PC-9 (cell line): ENCODE measurements at regions not wholly inside any gene's neighbourhood (a gene's known extent, or its start where the extent isn't known, plus 50 kb on each side); places are given as distances from the start of the nearest gene placed in this dataset.

ENCODE experiments used
- BruUV-seq: library from RNA; stranded (reverse); fragments of 400-500 nt; replicated peaks from 2 replicates; lab custom pipeline; 2021; lab: Mats Ljungman, UMichigan
- CTCF ChIA-PET: fragments of 300-600 bp; sonication (Branson Sonifier 250); formaldehyde crosslinking; loops from one replicate; lab custom pipeline; 2022; ENCODE audit warnings: antibody characterized with exemption; lab: Charles Lee
- POLR2A ChIA-PET: fragments of 300-600 bp; sonication (Branson Sonifier 250); formaldehyde crosslinking; loops from one replicate; lab custom pipeline; 2022; ENCODE audit warnings: antibody characterized with exemption; ENCODE audit not compliant: unreplicated experiment; lab: Charles Lee
- DNase-seq, 2 experiments: peaks; one replicate each; pipeline versions ENCODE4 v3.0.0 to v3.0.0-alpha.2; 2015 to 2022; ENCODE audit warnings: mixed read lengths in 1 of 2
- H2AFZ ChIP-seq: fragments of 200-600 bp; sonication (generic); 2 replicates; pipeline ENCODE4 v1.8.1; 2017; ENCODE audit warnings: antibody characterized with exemption
- H3F3A ChIP-seq: fragments of 200-600 bp; sonication (generic); 2 replicates; pipeline ENCODE4 v1.8.1; 2017; ENCODE audit warnings: antibody characterized with exemption, mild to moderate bottlenecking, low read depth; ENCODE audit not compliant: insufficient read depth
- H3K27ac ChIP-seq: fragments of 200-600 bp; sonication (generic); 2 replicates; pipeline ENCODE4 v1.6.1; 2016; ENCODE audit warnings: mixed run types
- H3K27me3 ChIP-seq: fragments of 200-600 bp; sonication (generic); 2 replicates; pipeline ENCODE4 v1.6.1; 2016; ENCODE audit warnings: low read depth, mixed run types; ENCODE audit not compliant: insufficient read depth
- H3K36me3 ChIP-seq: fragments of 200-600 bp; sonication (generic); 2 replicates; pipeline ENCODE4 v1.6.1; 2016; ENCODE audit warnings: low read depth, mixed run types
- H3K4me1 ChIP-seq: fragments of 200-600 bp; sonication (generic); replicated peaks from 2 replicates; pipeline ENCODE4 v1.6.1; 2016; ENCODE audit warnings: mixed run types; ENCODE audit not compliant: insufficient read depth
- H3K4me2 ChIP-seq: fragments of 200-600 bp; sonication (generic); 2 replicates; pipeline ENCODE4 v1.6.1; 2017; ENCODE audit warnings: mixed run types
- H3K4me3 ChIP-seq: fragments of 200-600 bp; sonication (generic); 2 replicates; pipeline ENCODE4 v1.6.1; 2016; ENCODE audit warnings: mixed run types
- H3K79me2 ChIP-seq: fragments of 200-600 bp; sonication (generic); 2 replicates; pipeline ENCODE4 v1.6.1; 2017; ENCODE audit warnings: low read depth, mixed run types
- H3K9me2 ChIP-seq: fragments of 200-600 bp; sonication (generic); 2 replicates; pipeline ENCODE4 v1.8.1; 2017; ENCODE audit warnings: mild to moderate bottlenecking; ENCODE audit not compliant: insufficient read depth
- H3K9me3 ChIP-seq: fragments of 200-600 bp; sonication (generic); 2 replicates; pipeline ENCODE4 v1.8.1; 2016; ENCODE audit warnings: low read depth; ENCODE audit not compliant: insufficient read depth
- H4K20me1 ChIP-seq: fragments of 200-600 bp; sonication (generic); 2 replicates; pipeline ENCODE4 v1.8.1; 2017; ENCODE audit not compliant: insufficient read depth
- EZH2 ChIP-seq: fragments of 200-600 bp; sonication (generic); IDR thresholded peaks from 2 replicates; pipeline ENCODE4 v1.8.0; 2017; ENCODE audit warnings: antibody characterized with exemption, low read depth
- intact Hi-C: fragments of 100-400 bp; cut with micrococcal nuclease; formaldehyde crosslinking; loops from one replicate; pipeline ENCODE4 v1.10.0; 2022; ENCODE audit not compliant: unreplicated experiment
- TF ChIP-seq, protein P1 (sequence below): fragments of 200-600 bp; sonication (generic); conservative IDR thresholded peaks from 2 replicates; pipeline ENCODE4 v1.6.1; 2017; ENCODE audit warnings: mixed run types, antibody characterized with exemption, mild to moderate bottlenecking, moderate library complexity

DNA sequence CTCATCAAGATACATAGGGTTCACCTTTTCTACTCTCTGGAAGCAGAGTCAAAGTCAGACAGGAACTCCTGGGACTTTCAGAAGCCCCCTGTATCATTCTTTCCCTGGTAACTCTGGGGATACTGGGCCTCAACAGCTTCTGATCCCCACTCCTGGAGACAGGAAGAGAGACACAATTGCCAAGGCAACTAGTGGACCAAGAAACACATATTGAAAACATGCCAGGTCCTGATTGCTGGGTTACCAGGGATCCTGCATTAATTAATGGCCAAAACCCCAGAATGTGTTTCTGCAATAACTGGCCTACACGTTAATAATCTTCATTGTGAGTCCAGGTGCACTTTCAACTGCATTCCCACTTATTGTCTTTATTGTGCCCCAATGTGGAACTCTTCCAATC lies 260.8 kb upstream of the POU2AF2 start:
- Histone ChIP-seq H3K27ac (no peak overlapping the region), H3K36me3 (no peaks in the 10 kb centered on the region), H3K9me3 (no peaks in the 10 kb centered on the region), H4K20me1 (no peaks in the 10 kb centered on the region), H3K79me2 (no peaks in the 10 kb centered on the region), H3K4me1 (peaks cover 10% of the 10 kb centered on the region), H3K4me3 (no peak overlapping the region), H2AFZ (no peak overlapping the region), H3K4me2 (no peak overlapping the region), H3K9me2 (no peaks in the 10 kb centered on the region), H3F3A (0 out of 2 replicates have a peak, but pooled peaks cover 3% of the 10 kb centered on the region), H3K27me3 (no peaks in the 10 kb centered on the region)
- intact Hi-C loops: no loop called here
- no peak for DNase-seq
- POLR2A ChIA-PET: interaction anchor here (0.6 kb wide), 1 partner anchor 84 kb away, joined by 8 read pairs; no protein-coding TSS in a partner anchor
- CTCF ChIA-PET: no interaction called here
- BruUV-seq: no TSS peak
- TF ChIP-seq, protein P1, sequence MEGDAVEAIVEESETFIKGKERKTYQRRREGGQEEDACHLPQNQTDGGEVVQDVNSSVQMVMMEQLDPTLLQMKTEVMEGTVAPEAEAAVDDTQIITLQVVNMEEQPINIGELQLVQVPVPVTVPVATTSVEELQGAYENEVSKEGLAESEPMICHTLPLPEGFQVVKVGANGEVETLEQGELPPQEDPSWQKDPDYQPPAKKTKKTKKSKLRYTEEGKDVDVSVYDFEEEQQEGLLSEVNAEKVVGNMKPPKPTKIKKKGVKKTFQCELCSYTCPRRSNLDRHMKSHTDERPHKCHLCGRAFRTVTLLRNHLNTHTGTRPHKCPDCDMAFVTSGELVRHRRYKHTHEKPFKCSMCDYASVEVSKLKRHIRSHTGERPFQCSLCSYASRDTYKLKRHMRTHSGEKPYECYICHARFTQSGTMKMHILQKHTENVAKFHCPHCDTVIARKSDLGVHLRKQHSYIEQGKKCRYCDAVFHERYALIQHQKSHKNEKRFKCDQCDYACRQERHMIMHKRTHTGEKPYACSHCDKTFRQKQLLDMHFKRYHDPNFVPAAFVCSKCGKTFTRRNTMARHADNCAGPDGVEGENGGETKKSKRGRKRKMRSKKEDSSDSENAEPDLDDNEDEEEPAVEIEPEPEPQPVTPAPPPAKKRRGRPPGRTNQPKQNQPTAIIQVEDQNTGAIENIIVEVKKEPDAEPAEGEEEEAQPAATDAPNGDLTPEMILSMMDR: no peak
- TF ChIP-seq EZH2: no peak

DNA sequence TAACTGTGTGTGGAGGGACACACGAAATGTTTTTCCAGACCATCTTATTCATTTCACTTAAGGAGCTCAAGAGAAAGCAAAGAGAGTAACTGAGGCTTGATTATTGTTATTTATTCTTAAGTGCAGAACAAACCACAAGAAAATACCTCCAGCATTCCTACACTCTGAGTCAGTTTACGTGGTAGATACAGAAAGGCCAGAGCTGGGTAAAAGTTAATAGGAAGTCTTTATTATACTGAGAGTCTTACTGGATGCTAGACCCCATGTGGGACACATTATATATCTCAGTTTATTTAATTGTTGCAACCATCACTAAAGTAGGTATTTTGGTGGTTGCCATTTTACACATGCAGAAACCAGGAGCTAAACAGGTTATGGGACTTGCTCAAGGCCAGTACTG lies 261.4 kb upstream of the POU2AF2 start:
- no peaks in the 10 kb centered on the region for H3K79me2 ChIP-seq
- no peak overlapping the region for H3K4me2 ChIP-seq
- no peaks in the 10 kb centered on the region for H3K36me3 ChIP-seq
- POLR2A ChIA-PET: interaction anchor here (0.6 kb wide), 1 partner anchor 83 kb away, joined by 8 read pairs; no protein-coding TSS in a partner anchor
- intact Hi-C loops: no loop called here
- no peaks in the 10 kb centered on the region for H4K20me1 ChIP-seq
- H3K9me3 ChIP-seq: no peaks in the 10 kb centered on the region
- no peak overlapping the region for H2AFZ ChIP-seq
- H3K27ac ChIP-seq: no peak overlapping the region
- H3K4me1 ChIP-seq: peaks cover 16% of the 10 kb centered on the region
- DNase-seq: peak in 1 of 2 experiments; percentile 77
- CTCF ChIA-PET: no interaction called here
- BruUV-seq: no TSS peak
- H3F3A ChIP-seq: 0 out of 2 replicates have a peak, but pooled peaks cover 9% of the 10 kb centered on the region
- no peaks in the 10 kb centered on the region for H3K9me2 ChIP-seq
- H3K4me3 ChIP-seq: no peak overlapping the region
- no peaks in the 10 kb centered on the region for H3K27me3 ChIP-seq
- TF ChIP-seq EZH2: no peak
- TF ChIP-seq, protein P1: no peak

DNA sequence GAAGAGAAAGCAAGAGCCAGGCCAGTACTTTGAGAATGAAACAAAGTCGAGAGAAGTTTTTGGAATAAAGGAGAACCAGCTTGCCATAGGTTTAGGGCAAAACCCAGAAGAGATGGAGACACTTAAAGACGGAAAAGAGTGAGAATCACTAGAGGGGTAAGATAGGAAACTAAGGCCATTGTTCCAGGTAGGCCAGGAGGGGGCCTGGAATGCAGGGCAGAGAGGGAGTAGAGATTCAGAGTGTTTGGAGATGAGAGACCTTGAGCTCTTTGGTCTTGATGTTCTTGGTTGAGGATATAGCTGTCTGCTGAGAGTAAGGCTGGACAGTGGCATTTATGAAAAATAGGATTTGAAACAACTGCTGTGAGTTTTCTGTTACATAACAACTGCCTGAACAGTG lies 263.3 kb upstream of the POU2AF2 start:
- Histone ChIP-seq H3K27ac (no peak overlapping the region), H3K4me1 (peaks cover 20% of the 10 kb centered on the region), H3K4me2 (no peak overlapping the region), H3K9me3 (no peaks in the 10 kb centered on the region), H3F3A (0 out of 2 replicates have a peak, but pooled peaks cover 10% of the 10 kb centered on the region), H3K4me3 (no peak overlapping the region), H2AFZ (no peak overlapping the region), H4K20me1 (no peaks in the 10 kb centered on the region), H3K36me3 (no peaks in the 10 kb centered on the region), H3K27me3 (no peaks in the 10 kb centered on the region), H3K9me2 (no peaks in the 10 kb centered on the region), H3K79me2 (no peaks in the 10 kb centered on the region)
- no TSS peak for BruUV-seq
- intact Hi-C loops: no loop called here
- ChIA-PET POLR2A (no interaction called here), CTCF (no interaction called here)
- no peak for DNase-seq
- TF ChIP-seq, protein P1: no peak
- TF ChIP-seq EZH2: no peak
